WTC11 (cell line): ENCODE measurements at regions not wholly inside any gene's neighbourhood (a gene's known extent, or its start where the extent isn't known, plus 50 kb on each side); places are given as distances from the start of the nearest gene placed in this dataset.

Source experiments
- ATAC-seq: fragments of 200-7000 bp; cut with Tn5 transposase; 2 replicates; pipeline ENCODE4 v1.10.0; 2021; ENCODE audit warnings: mild to moderate bottlenecking, moderate library complexity
- CTCF ChIA-PET: fragments of 300-600 bp; sonication (Branson Sonifier 250); formaldehyde crosslinking; loops from one replicate; lab custom pipeline; 2021; ENCODE audit warnings: antibody characterized with exemption; lab: Charles Lee
- POLR2A ChIA-PET: fragments of 350-600 bp; sonication (Branson Sonifier 250); formaldehyde crosslinking; loops from one replicate; lab custom pipeline; 2021; ENCODE audit warnings: antibody characterized with exemption; lab: Charles Lee
- DNase-seq: peaks from one replicate; pipeline ENCODE4 v3.0.0; 2021; ENCODE audit warnings: low spot score
- H3K27ac Mint-ChIP-seq: 2 replicates; pipeline ENCODE4 v1.8.0; 2021; ENCODE audit warnings: mixed read lengths
- H3K27me3 Mint-ChIP-seq: 2 replicates; pipeline ENCODE4 v1.8.0; 2021; ENCODE audit warnings: low read depth, mild to moderate bottlenecking, moderate library complexity, mixed read lengths
- H3K36me3 Mint-ChIP-seq: 2 replicates; pipeline ENCODE4 v1.8.0; 2021; ENCODE audit warnings: mixed read lengths
- H3K4me1 Mint-ChIP-seq: 2 replicates; pipeline ENCODE4 v1.8.0; 2022; ENCODE audit warnings: mixed read lengths
- H3K4me3 Mint-ChIP-seq: 2 replicates; pipeline ENCODE4 v1.8.0; 2021; ENCODE audit warnings: mild to moderate bottlenecking, moderate library complexity, mixed read lengths
- H3K9me3 Mint-ChIP-seq: 2 replicates; pipeline ENCODE4 v1.8.0; 2021; ENCODE audit warnings: mixed read lengths
- AR ChIP-seq: fragments of 250-450 bp; sonication (Bioruptor Pico); IDR thresholded peaks from 2 replicates; pipeline ENCODE4 v1.9.0; 2021; ENCODE audit warnings: mild to moderate bottlenecking
- ATF6 ChIP-seq: sonication (generic); formaldehyde crosslinking; IDR thresholded peaks from 2 replicates; pipeline ENCODE4 v1.8.1; 2023; ENCODE audit warnings: mild to moderate bottlenecking, missing genetic modification reagents
- FOXP4 ChIP-seq: sonication (generic); formaldehyde crosslinking; IDR thresholded peaks from 2 replicates; pipeline ENCODE4 v1.8.0; 2022; ENCODE audit warnings: mild to moderate bottlenecking, missing genetic modification reagents
- GABPB1 ChIP-seq: sonication (generic); formaldehyde crosslinking; IDR thresholded peaks from 2 replicates; pipeline ENCODE4 v1.8.1; 2023; ENCODE audit warnings: mild to moderate bottlenecking, missing genetic modification reagents
- JAZF1 ChIP-seq: fragments of 250-450 bp; sonication (Bioruptor Pico); IDR thresholded peaks from 2 replicates; pipeline ENCODE4 v1.9.0; 2021; ENCODE audit warnings: moderate library complexity, mild to moderate bottlenecking, inconsistent platforms
- NR2C2 ChIP-seq: sonication (generic); formaldehyde crosslinking; IDR thresholded peaks from 2 replicates; pipeline ENCODE4 v1.8.0; 2022; ENCODE audit warnings: mild to moderate bottlenecking, missing genetic modification reagents
- RELA ChIP-seq: sonication (generic); formaldehyde crosslinking; IDR thresholded peaks from 2 replicates; pipeline ENCODE4 v1.8.1; 2022; ENCODE audit warnings: missing genetic modification reagents, mild to moderate bottlenecking, borderline replicate concordance
- TCF7 ChIP-seq: sonication (generic); formaldehyde crosslinking; IDR thresholded peaks from 2 replicates; pipeline ENCODE4 v1.8.0; 2022; ENCODE audit warnings: mild to moderate bottlenecking, low read depth, missing genetic modification reagents, moderate library complexity
- TP53 ChIP-seq: sonication (generic); formaldehyde crosslinking; IDR thresholded peaks from 2 replicates; pipeline ENCODE4 v1.8.1; 2023; ENCODE audit warnings: mild to moderate bottlenecking, missing genetic modification reagents
- ZBTB43 ChIP-seq: sonication (generic); formaldehyde crosslinking; IDR thresholded peaks from 2 replicates; pipeline ENCODE4 v1.8.1; 2023; ENCODE audit warnings: mild to moderate bottlenecking, missing genetic modification reagents
- ZNF121 ChIP-seq: sonication (generic); formaldehyde crosslinking; IDR thresholded peaks from 2 replicates; pipeline ENCODE4 v1.8.0; 2023; ENCODE audit warnings: missing genetic modification reagents
- ZNF396 ChIP-seq: fragments of 250-450 bp; sonication (Bioruptor Pico); IDR thresholded peaks from 2 replicates; pipeline ENCODE4 v1.8.0; 2021; ENCODE audit warnings: mild to moderate bottlenecking, moderate library complexity, borderline replicate concordance
- ZNF416 ChIP-seq: fragments of 250-450 bp; sonication (Bioruptor Pico); IDR thresholded peaks from 2 replicates; pipeline ENCODE4 v1.9.0; 2021; ENCODE audit warnings: mild to moderate bottlenecking, inconsistent platforms
- ZNF423 ChIP-seq: fragments of 250-450 bp; sonication (Bioruptor Pico); IDR thresholded peaks from 2 replicates; pipeline ENCODE4 v2.1.2; 2022; ENCODE audit warnings: mild to moderate bottlenecking, moderate library complexity
- TF ChIP-seq, protein P1 (sequence below): sonication (generic); formaldehyde crosslinking; IDR thresholded peaks from 2 replicates; pipeline ENCODE4 v1.8.1; 2022; ENCODE audit warnings: mild to moderate bottlenecking, moderate library complexity, missing genetic modification reagents
- TF ChIP-seq, protein P2 (sequence below): sonication (generic); formaldehyde crosslinking; conservative IDR thresholded peaks from 2 replicates; pipeline ENCODE4 v1.8.1; 2023; ENCODE audit warnings: mild to moderate bottlenecking, low read depth, missing genetic modification reagents, moderate library complexity
- TF ChIP-seq, protein P3 (sequence below): sonication (generic); formaldehyde crosslinking; IDR thresholded peaks from 2 replicates; pipeline ENCODE4 v1.8.0; 2022; ENCODE audit warnings: mild to moderate bottlenecking, missing genetic modification reagents

- ChIA-PET POLR2A (no interaction called here), CTCF (interaction anchor here (1.3 kb wide), 1 partner anchor 14 kb away, joined by 3 read pairs; no protein-coding TSS in a partner anchor)
- no peaks in the 10 kb centered on the region for H3K27me3 Mint-ChIP-seq
- no peak overlapping the region for H3K27ac Mint-ChIP-seq
- H3K36me3 Mint-ChIP-seq = no peaks in the 10 kb centered on the region
- H3K4me3 Mint-ChIP-seq = no peak overlapping the region
- H3K9me3 Mint-ChIP-seq = peaks cover 15% of the 10 kb centered on the region
- TF ChIP-seq, protein P1, sequence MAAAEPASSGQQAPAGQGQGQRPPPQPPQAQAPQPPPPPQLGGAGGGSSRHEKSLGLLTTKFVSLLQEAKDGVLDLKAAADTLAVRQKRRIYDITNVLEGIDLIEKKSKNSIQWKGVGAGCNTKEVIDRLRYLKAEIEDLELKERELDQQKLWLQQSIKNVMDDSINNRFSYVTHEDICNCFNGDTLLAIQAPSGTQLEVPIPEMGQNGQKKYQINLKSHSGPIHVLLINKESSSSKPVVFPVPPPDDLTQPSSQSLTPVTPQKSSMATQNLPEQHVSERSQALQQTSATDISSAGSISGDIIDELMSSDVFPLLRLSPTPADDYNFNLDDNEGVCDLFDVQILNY (CRISPR knock-in tag) = no peak
- no peak for TF ChIP-seq NR2C2
- no peak for TF ChIP-seq RELA
- TF ChIP-seq TP53 = no peak
- TF ChIP-seq, all 79 proteins: peak for 0
- H3K4me1 Mint-ChIP-seq = peaks cover 20% of the 10 kb centered on the region
- ATAC-seq = no peak
- no peak for DNase-seq
Observed at GRCh38 chr7:17660116-17660515, 280.2 kb downstream of the SNX13 start.

GRCh38 chr7:17661982-17662585 is 278.2 kb downstream of the SNX13 start:
- Mint-ChIP-seq H3K4me1 (peaks cover 20% of the 10 kb centered on the region), H3K9me3 (peaks cover 13% of the 10 kb centered on the region), H3K27ac (no peak overlapping the region), H3K4me3 (no peak overlapping the region), H3K36me3 (no peaks in the 10 kb centered on the region), H3K27me3 (no peaks in the 10 kb centered on the region)
- CTCF ChIA-PET = interaction anchor here (0.5 kb wide), 1 partner anchor 33 kb away, joined by 4 read pairs; no protein-coding TSS in a partner anchor
- POLR2A ChIA-PET = no interaction called here
- DNase-seq (no peak), ATAC-seq (peak; percentile 70)
- TF ChIP-seq ZNF416 (CRISPR knock-in tag) = no peak
- TF ChIP-seq, protein P2, sequence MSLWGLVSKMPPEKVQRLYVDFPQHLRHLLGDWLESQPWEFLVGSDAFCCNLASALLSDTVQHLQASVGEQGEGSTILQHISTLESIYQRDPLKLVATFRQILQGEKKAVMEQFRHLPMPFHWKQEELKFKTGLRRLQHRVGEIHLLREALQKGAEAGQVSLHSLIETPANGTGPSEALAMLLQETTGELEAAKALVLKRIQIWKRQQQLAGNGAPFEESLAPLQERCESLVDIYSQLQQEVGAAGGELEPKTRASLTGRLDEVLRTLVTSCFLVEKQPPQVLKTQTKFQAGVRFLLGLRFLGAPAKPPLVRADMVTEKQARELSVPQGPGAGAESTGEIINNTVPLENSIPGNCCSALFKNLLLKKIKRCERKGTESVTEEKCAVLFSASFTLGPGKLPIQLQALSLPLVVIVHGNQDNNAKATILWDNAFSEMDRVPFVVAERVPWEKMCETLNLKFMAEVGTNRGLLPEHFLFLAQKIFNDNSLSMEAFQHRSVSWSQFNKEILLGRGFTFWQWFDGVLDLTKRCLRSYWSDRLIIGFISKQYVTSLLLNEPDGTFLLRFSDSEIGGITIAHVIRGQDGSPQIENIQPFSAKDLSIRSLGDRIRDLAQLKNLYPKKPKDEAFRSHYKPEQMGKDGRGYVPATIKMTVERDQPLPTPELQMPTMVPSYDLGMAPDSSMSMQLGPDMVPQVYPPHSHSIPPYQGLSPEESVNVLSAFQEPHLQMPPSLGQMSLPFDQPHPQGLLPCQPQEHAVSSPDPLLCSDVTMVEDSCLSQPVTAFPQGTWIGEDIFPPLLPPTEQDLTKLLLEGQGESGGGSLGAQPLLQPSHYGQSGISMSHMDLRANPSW (CRISPR knock-in tag) = no peak
- no peak for TF ChIP-seq ZNF423
- no peak for TF ChIP-seq JAZF1
- no peak for TF ChIP-seq TP53
- TF ChIP-seq ZBTB43 (CRISPR knock-in tag) = no peak
- no peak for TF ChIP-seq ATF6 (CRISPR knock-in tag)
- TF ChIP-seq TCF7 (CRISPR knock-in tag) = no peak
- no peak for TF ChIP-seq FOXP4
- TF ChIP-seq AR (CRISPR knock-in tag) = no peak
- no peak for TF ChIP-seq ZNF396 (CRISPR knock-in tag)
- TF ChIP-seq, protein P3, sequence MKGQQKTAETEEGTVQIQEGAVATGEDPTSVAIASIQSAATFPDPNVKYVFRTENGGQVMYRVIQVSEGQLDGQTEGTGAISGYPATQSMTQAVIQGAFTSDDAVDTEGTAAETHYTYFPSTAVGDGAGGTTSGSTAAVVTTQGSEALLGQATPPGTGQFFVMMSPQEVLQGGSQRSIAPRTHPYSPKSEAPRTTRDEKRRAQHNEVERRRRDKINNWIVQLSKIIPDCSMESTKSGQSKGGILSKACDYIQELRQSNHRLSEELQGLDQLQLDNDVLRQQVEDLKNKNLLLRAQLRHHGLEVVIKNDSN = no peak
- no peak for TF ChIP-seq GABPB1
- no peak for TF ChIP-seq ZNF121
